HG03045 (cell line): ENCODE measurements at regions not wholly inside any gene's neighbourhood (a gene's known extent, or its start where the extent isn't known, plus 50 kb on each side); places are given as distances from the start of the nearest gene placed in this dataset.

ENCODE experiments used
- ATAC-seq: cut with Tn5 transposase; IDR thresholded peaks from one replicate; pipeline ENCODE4 v1.9.1; 2021; ENCODE audit warnings: mild to moderate bottlenecking, moderate library complexity; ENCODE audit not compliant: unreplicated experiment

DNA sequence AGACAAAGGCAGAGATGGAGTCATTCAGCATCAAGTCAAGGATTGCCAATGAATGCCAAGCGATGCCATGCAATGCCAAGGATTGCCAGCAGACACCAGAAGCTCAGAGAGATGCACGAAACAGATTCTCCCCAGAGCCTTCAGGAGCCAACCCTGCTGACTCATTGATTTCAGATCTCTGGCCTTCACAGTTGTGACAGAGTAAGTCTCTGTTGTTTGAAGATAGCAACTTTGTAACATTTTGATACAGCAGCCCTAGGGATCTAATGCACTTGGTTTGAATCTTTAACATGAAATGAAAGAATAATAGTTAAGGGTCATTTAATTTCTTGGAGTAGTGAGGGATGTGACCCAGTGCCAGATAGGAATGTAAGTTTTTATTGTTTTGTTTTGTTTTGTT is 287.4 kb upstream of the RUNX1 start:
- ATAC-seq = no peak

DNA sequence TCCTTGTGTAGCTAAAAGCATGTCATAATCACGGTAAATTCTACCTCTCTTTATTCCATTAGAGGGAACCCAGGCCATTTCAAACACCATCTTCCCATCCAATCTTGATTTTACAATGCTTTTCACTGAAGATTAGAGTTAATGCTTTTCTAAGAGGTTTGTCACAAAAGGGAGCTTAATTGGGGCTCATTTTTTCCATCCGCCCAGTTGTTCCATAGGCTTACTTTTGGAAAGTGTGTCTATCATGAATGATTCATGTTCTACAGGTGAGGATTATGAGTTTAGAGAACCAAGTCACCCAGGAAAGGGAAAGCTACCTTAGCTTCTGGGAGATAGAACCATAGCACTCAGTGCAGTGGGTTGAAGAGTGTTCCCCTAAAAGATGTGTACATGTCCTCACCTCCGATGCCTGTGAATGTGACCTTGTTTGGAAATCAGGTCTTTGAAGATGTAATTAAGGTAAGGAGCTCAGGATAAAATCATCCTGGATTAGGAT is 286.9 kb upstream of the RUNX1 start:
- no peak for ATAC-seq

DNA sequence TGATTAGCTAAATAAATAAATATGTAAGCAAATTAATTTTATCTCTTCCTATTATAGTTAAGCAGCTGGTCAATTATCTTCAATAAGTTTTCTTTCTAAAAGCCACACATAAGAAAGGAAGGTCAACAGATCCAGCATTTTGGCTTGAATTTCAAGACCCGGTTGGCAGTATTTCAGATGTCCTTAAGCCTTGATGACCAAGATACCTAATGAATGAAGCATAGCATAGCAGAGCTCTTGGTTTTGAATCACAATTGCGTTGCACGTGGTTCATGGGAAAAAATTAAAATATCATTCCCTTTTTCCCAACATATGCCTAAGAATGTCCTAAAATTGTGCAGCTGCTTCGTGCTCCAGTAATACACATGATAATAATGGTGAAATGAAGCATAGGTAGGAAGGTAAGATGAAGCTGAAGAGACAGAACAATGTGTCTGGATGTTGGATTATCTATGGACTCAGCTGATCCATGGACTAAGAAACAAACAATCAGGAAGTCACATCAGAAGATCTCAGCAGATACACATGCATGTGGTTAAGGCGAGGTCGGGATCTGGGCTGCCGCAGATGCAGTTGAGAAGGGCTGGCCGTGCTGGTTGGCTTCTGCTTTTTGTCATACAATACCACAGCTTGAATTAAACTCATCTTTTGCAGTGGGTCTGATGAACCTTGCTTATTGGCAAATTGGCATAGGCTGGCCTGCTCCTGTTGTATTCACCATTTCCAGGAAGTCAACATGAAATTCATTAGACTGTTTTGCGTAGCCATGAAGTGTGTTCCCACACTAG is 284.9 kb upstream of the RUNX1 start:
- ATAC-seq = no peak

DNA sequence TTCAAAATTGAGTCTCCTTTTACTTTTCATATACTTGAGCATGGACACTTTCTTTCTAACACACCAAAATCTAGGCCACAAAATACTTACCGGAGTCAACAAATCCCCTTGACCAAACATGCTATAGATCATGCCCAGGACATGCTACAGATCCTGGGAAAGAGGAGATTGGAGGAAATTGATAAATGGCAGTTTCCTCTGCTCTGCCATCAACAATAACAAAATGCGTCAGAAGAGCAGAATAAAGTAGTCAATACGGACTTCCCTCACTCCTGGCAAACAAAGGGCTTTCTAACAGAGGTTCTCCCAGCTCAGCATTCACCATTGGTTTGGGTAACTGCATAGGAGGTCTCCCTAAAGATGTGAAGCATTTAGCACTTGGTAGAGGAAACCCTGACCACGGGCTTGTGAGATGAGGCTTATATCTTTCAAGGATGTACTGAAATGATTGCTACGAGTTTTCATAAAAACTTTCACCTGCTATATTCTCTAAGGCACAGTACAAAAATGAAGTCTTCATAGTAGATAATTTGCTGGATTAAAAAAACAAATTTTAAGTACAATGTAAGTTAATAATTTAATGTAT is 283.8 kb upstream of the RUNX1 start:
- no peak for ATAC-seq

DNA sequence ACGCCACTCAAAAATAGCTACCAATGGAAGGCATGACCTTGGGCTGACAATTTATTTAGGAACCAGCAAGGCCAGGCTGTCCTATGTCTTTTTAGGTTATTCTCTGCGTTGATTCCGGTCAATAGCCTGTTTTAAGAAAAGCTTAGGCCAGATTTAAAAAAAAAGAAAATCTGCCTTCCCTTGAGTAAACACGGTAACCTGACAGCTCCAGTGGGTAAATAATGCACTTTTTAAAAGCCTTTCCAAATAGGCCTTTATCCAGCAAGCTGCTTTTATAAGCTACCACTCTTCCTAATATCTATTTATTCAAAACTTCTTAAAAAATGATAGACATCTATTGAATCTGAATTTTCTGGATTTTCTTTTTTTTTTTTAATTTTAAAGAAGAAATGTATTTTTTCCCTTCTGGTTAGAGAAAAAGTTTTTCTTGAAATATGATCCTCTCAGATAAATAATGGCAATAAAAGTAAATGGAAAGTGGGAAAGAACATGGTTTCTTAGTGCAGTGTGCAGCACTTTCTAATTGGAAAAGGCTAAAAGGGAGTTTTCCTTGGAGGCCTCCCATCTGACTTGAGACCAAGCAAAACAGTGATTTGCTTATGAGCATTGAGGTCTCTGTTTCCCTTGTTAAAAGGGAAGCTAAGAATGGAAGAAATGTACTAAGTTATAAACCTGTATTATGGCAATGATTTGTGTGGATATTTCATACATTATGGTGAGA is 281.0 kb upstream of the RUNX1 start:
- ATAC-seq = no peak

DNA sequence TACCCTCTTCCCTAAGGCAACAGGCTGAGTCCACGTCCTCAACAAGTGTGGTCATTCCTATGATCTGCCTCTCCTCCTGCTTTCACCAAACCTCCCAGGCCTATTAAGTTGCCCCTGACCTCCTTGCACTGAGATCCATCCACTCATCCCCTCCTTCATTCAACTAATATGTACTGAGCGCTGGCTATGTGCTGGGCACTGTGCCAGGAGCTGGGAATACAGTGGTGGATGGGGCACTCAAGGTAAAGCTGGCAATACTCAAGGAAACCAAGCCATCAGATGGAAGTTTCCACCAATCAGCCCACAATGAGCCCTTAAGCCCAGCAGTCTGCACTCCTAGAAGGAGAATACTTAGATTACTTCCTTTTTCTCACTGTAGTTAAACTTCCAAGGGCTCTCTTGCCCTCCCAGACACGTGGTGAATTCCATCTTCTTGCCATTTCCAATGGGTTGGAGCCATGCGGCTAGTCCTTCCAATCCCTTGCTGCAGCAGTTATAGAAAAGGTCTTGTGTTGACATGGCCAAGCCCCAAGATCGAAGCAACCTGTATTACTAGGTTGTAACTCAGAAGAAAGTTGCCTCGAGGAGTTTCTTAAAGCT is 279.9 kb upstream of the RUNX1 start:
- ATAC-seq = no peak

DNA sequence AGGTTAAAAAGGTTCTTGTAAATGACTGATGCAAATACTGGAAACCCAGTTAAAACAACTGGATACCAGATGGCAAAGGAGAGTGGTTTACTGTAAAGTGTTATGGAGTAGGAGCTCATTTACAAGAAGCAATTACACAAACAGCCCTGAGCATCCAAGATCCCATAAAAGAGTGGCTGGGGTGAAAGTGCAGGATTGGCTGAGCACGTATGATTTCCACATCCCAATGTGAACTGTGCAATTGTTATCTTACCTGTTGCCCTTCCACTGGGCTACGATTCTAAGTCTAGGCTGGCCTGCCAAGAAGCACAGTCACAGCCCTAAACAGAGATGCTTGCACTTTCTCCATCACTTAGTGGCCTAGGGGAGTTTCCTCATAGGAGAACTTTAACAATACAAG is 277.6 kb upstream of the RUNX1 start:
- ATAC-seq = no peak

DNA sequence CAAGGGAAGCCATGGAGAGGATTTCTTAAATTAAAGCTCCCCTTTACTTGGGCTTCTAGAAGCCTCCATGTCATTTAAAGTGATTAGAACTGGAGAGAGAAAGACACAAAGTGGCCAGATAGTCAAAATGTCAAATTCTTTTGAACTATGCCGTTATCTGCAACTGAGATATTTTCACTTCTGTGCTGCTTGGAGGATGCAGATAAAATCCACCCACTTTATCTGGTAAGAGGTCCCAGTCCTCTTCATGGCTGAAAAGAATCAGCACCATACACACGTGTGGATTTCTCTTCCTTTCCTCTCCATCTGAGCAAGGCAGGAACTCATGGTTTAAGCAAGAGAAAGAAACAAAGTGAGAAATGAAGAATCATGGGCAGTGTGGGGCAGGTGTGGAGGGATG is 276.9 kb upstream of the RUNX1 start:
- ATAC-seq = no peak

DNA sequence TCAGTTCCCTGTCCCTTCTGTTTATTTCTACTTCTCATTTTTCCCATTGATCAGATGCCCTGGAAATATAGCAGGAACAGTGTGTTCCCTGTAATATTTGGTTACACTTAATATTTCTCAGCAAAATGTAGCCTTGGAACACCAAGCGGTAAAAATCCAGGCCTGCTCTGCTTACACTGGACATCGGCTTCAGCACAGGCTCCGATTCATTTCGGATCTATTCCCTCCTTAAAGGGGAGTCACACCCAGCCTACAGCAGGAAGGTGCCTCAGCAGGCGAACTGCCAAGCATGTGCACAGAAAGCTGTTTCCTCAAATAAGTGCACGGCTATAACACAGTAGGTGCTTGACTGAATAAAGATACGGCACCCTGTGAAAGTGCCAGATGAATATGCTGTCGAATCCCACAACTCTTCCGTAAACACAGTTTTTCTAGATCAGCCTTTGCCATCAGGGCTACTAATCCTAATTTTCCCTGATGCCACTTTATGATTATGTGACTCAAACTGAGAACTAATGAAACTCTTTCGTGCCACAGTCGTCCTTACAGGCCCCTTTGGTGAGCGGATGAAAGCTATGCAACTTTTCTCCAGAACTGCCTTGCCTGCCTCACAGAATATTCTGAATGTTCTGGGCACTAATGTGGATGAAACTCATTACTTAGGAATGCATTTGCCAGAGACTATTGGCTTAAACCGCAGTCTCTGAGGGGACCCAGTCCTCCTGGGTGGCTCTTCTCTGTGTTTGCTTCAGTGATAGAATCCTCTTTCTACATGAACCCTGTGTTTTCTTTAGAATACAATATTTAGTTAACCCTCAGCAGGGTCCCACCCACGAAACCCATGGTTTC is 275.5 kb upstream of the RUNX1 start:
- ATAC-seq = no peak

DNA sequence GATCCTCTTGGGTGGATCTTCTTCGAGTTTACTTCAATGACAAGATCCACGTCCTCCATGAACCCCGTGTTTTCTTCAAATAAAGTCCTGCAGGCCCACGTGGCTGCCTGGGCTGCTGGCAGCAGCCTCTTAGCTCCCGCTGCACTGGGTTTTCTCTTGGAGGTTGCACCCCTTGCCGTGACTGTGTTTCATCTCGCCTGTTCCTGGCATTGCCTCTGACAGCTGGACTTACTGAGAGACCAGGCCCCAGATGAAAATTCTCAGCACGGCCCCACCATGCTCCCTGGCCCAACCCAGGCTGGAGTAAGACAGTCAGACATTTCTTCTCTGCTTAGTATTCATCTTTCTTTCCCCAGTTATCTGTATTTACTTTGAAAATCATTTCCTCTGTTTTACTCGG is 274.8 kb upstream of the RUNX1 start:
- no peak for ATAC-seq

DNA sequence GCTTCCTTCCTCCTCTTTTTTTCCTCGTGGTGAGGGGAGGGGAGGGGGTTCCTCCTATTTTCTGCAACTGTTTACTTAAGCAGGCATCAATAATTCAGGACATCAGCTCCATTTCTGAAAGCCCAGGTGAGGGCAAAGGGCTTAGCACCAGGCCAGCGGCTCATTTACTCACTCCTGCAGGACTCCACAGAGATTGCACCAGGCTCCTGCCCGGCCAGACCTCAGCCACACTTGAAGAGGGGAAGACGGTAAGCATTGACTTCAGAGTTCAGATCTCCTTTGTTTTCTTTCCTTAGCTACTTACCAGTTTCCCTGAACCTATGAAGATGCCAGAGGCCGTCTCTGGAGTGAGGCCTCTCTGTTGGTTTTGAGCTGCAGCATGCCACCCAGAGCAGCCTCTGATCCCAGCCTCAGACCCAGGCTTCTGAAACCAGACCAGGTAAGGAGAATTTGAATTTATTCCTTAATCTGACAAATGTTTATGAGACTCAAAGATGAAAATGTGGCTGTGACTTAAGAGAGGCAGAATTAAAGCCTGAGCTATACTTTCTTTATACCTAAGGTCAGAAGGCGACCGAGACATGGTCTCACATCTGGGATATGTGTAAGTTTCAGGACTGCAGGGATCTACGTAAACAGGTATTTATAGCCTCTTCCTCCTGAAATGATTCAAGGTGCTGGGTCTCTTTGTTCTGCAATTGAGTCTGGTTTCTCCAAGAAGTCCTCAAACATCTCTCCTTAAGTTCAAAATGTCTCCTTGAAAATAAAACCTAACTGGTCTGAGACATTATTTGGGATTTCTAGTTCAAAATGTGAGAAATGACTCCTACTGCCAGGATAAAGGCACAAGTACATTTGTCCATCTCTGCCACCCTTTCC is 272.5 kb upstream of the RUNX1 start:
- ATAC-seq = no peak

DNA sequence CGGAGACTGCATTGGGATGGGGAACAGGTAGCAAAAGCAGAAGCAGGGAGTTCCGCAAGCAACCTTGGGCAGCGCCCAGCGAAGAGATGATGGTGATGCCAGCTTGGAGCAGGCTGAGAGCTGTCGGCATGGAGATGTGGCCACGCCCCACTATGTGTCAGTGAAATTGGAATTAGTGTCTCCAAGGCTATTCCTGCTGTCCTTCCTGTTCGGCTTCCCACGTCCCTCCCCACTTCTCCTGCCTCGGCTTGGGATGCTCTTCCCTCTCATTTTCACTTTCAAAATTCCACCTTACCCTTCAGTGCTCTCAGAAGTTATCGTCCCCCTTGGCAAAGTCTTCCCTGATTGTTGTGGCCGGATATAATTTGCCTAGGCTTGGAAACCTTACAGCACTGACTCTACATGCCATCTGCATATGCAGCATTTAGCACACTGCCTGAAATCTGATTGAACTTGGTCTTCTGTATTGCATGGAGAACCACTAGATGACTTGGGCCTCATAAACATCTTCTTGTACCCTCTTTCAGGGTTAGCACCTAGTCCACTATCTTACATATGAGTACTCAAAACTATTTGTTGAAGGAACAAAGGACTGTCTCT is 270.7 kb upstream of the RUNX1 start:
- ATAC-seq = no peak

DNA sequence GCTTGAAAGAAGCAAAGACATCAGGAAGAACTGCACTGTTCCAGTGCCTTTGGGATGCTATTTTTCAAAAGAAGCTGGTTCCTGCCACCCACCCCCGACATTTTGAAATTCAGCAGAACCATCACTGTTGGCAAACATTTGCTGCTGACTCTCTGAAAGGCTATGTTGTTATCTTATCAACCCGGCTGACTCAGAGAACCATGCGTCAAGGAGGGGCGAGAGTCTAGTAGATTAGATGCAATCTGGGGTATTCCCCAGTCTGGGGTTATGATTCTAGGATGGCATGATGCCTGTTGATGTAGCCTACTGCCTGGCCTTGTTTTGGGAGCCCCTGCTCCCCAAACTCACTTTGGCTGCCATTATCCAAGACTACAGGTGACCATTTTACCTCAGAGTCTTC is 267.8 kb upstream of the RUNX1 start:
- ATAC-seq = no peak

DNA sequence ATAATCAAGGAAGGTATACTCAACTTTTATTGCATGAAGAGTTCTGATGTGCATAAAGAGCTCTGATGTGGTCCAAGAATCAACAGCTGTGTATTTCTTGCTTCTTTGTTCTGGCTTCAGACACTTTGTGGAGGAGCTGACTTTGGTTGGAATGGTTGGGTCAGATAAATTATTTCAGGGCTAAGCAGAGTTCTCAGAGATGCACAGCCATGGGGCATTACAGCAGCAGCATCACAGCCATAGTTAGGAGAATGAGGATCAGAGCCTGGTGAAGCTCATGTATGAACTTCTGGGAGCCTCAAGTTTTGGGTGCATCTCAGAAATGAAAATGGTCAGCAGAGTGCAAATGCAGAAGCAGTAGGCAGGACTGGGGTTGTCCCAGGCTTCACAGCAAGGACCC is 267.4 kb upstream of the RUNX1 start:
- no peak for ATAC-seq

DNA sequence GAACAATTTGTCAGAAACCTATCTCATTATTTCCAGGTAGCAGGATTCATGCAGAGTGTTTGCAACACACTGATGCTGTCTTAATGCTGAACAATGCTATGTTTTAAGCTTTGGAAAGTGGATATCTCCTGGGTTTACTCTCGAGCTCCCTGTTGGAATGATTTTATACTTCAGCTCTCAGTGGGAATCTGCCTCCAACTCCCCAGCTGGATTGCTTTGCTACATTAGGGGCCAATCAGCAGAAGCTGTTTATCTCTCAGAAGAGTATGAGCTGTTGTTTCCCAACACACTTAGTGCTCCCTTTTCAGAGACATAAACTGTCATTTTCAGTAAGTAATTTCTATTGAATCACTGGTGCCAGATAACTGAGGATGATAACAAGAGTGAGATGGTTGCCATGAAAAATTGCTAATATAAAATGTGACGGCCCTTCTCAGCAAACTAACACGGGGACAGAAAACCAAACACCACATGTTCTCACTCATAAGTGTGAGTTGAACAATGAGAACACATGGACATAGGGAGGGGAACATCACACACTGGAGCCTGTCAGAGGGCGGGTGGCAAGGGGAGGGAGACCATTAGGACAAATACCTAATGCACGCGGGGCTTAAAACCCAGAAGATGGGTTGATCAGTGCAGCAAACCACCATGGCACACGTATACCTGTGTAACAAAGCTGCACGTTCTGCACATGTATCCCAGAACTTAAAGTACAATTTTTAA is 265.9 kb upstream of the RUNX1 start:
- ATAC-seq = no peak

DNA sequence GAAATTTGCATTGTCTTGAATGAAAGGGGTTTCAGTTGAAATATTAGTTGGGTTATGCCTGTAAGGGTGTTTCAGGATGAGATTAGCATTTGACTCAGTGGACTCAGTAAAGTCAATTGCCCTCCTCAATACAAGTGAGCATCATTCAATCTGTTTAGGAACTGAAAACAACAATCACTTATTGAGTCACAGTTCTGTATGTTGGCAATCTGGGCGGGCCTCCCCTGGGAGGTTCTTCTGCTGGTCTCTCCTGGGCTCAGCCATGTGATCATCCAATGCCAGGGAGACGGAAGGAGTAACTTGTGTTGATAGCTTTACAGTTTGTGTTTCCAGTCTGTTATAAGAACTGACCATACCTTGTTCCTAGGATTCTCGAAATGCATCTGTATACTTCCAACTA is 262.9 kb upstream of the RUNX1 start:
- no peak for ATAC-seq

DNA sequence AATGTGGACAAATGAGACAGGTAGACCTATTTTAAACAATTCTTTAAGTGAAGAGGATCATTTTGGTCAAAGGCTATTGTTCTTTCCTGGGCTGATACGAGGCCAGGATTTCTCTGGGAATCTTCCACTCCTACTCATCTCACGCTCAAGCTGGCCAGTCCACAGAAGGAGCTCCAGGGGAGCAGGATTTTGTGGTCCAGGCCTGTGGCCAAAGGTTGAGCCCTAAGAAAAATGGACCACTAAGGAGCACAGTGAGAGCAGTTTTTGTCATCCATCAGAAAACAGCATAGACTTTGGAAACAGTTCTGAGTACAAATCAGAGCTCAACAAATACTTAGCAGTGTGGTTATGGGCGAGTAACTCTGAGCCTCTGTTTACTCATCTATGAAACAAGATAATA is 260.2 kb upstream of the RUNX1 start:
- ATAC-seq = no peak

DNA sequence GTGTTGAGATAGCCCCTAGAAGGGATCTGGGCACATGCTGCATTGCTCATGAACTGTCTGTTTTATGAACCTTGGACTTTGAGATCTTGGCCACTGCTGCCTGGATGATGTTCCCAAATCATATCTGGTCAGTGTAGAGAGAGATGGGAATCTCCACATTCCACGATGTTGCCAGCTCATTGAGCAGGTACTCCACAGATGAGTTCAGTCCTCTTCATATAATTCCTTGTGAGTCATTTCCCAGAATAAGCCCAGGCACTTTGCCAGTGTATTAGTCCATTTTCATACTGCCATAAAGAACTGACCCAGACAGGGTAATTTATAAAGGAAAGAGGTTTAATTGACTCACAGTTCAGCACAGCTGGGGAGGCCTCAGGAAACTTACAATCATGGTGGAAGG is 254.0 kb upstream of the RUNX1 start:
- no peak for ATAC-seq

DNA sequence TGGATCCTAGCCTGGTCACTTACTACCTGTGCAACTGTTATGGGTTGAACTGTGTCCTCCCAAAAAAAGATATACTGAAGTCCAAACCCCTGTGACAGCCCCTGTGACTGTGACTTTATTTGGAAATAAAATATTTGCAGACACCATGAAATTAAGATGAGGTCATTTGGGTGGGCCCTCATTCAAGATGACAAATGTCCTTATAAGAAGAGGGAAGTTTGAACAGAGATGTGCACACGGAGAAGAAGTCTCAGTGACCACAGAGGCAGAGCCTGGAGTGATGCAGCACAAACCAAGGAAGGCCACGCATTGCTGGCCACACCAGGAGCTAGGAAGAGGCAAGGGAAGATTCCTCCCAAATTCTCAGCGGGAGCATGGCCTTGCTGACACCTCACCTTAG is 249.7 kb upstream of the RUNX1 start:
- ATAC-seq = no peak
